Liver (tissue), 8 donors: ENCODE measurements at regions not wholly inside any gene's neighbourhood (a gene's known extent, or its start where the extent isn't known, plus 50 kb on each side); places are given as distances from the start of the nearest gene placed in this dataset.

ENCODE experiments used
- DNase-seq: peaks from one replicate; pipeline ENCODE4 v3.0.0-alpha.2; 2017; ENCODE audit warnings: low spot score
- H3K27ac ChIP-seq, 2 donors: one replicate each; pipeline ENCODE4 v1.7.0; 2013; ENCODE audit warnings: inconsistent platforms in 2 of 2, low read length in 2 of 2, control low read depth in 1 of 2, low read depth in 1 of 2, mild to moderate bottlenecking in 1 of 2
- H3K27me3 ChIP-seq, 4 donors: one replicate each; pipeline versions ENCODE4 v1.6.1 to v1.7.0; 2013; ENCODE audit warnings: low read length in 3 of 4, inconsistent platforms in 1 of 4, mild to moderate bottlenecking in 1 of 4, moderate library complexity in 1 of 4; ENCODE audit not compliant: control insufficient read depth in 4 of 4, insufficient read depth in 4 of 4
- H3K36me3 ChIP-seq, 4 donors: one replicate each; pipeline versions ENCODE4 v1.6.1 to v1.7.0; 2013; ENCODE audit warnings: low read length in 3 of 4, mild to moderate bottlenecking in 3 of 4, low read depth in 1 of 4, moderate library complexity in 1 of 4; ENCODE audit not compliant: control insufficient read depth in 4 of 4, insufficient read depth in 3 of 4
- H3K4me1 ChIP-seq, 4 donors: one replicate each; pipeline versions ENCODE4 v1.6.1 to v1.7.0; 2013; ENCODE audit warnings: low read length in 3 of 4, mild to moderate bottlenecking in 3 of 4, moderate library complexity in 1 of 4; ENCODE audit not compliant: control insufficient read depth in 4 of 4, insufficient read depth in 4 of 4
- H3K4me3 ChIP-seq, 3 donors: one replicate each; pipeline versions ENCODE4 v1.6.1 to v1.7.0; 2013; ENCODE audit warnings: low read length in 3 of 3, control low read depth in 1 of 3, low read depth in 1 of 3, mild to moderate bottlenecking in 1 of 3
- H3K9ac ChIP-seq, 2 donors: one replicate each; pipeline ENCODE4 v1.7.0; 2013; ENCODE audit warnings: low read length in 2 of 2, mild to moderate bottlenecking in 2 of 2, moderate library complexity in 2 of 2, control low read depth in 1 of 2, low read depth in 1 of 2
- H3K9me3 ChIP-seq, 4 donors: one replicate each; pipeline versions ENCODE4 v1.6.1 to v1.7.0; 2013; ENCODE audit warnings: low read length in 3 of 4; ENCODE audit not compliant: control insufficient read depth in 4 of 4
- EGR1 ChIP-seq, 2 donors: IDR thresholded peaks; 2 replicates each; pipeline ENCODE4 v1.6.1; 2016 to 2018; ENCODE audit warnings: antibody characterized with exemption in 2 of 2, low read depth in 2 of 2
- FOXA1 ChIP-seq: IDR thresholded peaks from 2 replicates; pipeline ENCODE4 v1.6.1; 2016; ENCODE audit warnings: antibody characterized with exemption
- GABPA ChIP-seq, 2 donors: IDR thresholded peaks in 1 of 2; conservative IDR thresholded peaks in 1 of 2; 2 replicates each; pipeline ENCODE4 v1.6.1; 2016; ENCODE audit warnings: antibody characterized with exemption in 2 of 2, mild to moderate bottlenecking in 1 of 2, moderate library complexity in 1 of 2
- HNF4A ChIP-seq, 2 donors: conservative IDR thresholded peaks; 2 replicates each; pipeline ENCODE4 v1.6.1; 2016; ENCODE audit warnings: antibody characterized with exemption in 2 of 2, mild to moderate bottlenecking in 2 of 2
- HNF4G ChIP-seq: IDR thresholded peaks from 2 replicates; pipeline ENCODE4 v1.6.1; 2016; ENCODE audit warnings: antibody characterized with exemption
- JUND ChIP-seq, 2 donors: IDR thresholded peaks; 2 replicates each; pipeline ENCODE4 v1.6.1; 2016; ENCODE audit warnings: antibody characterized with exemption in 2 of 2
- NR2F2 ChIP-seq: IDR thresholded peaks from 2 replicates; pipeline ENCODE4 v1.6.1; 2016; ENCODE audit warnings: antibody characterized with exemption
- RAD21 ChIP-seq, 2 donors: IDR thresholded peaks; 2 replicates each; pipeline ENCODE4 v1.6.1; 2016; ENCODE audit warnings: antibody characterized with exemption in 2 of 2, mild to moderate bottlenecking in 2 of 2
- RXRA ChIP-seq, 2 donors: IDR thresholded peaks; 2 replicates each; pipeline ENCODE4 v1.6.1; 2017 to 2018; ENCODE audit warnings: antibody characterized with exemption in 2 of 2, mild to moderate bottlenecking in 1 of 2
- SP1 ChIP-seq: IDR thresholded peaks from 2 replicates; pipeline ENCODE4 v1.6.1; 2018; ENCODE audit warnings: antibody characterized with exemption, mild to moderate bottlenecking
- TAF1 ChIP-seq: conservative IDR thresholded peaks from 2 replicates; pipeline ENCODE4 v1.6.1; 2016; ENCODE audit warnings: antibody characterized with exemption, mild to moderate bottlenecking
- YY1 ChIP-seq: IDR thresholded peaks from 2 replicates; pipeline ENCODE4 v1.6.1; 2016; ENCODE audit warnings: antibody characterized with exemption, mild to moderate bottlenecking
- WGBS: extraction: QIAGEN DNeasy Blood & Tissue Kit; methylation state at CpG from one replicate; pipeline ENCODE4 v1.1.7; 2013; 5-methylcytosine and 5-hydroxymethylcytosine counted together
- TF ChIP-seq, protein P1 (sequence below): IDR thresholded peaks from 2 replicates; pipeline ENCODE4 v1.6.1; 2016; ENCODE audit warnings: antibody characterized with exemption, mild to moderate bottlenecking
- TF ChIP-seq, protein P2 (sequence below): IDR thresholded peaks from 2 replicates; pipeline ENCODE4 v1.6.1; 2016; ENCODE audit warnings: antibody characterized with exemption
- TF ChIP-seq, protein P3 (sequence below): IDR thresholded peaks from 2 replicates; pipeline ENCODE4 v1.6.1; 2016; ENCODE audit warnings: antibody characterized with exemption
- TF ChIP-seq, protein P4 (sequence below): fragments of 150-350 bp; IDR thresholded peaks from 2 replicates; pipeline ENCODE4 v1.5.1; 2017; ENCODE audit warnings: improper control_type of control experiment, low read depth, low read length; ENCODE audit not compliant: missing input control
- donor health status: healthy.
- donor health status: healthy.
- donor health status: healthy.
- donor health status: healthy.
- donor health status: healthy.

DNA sequence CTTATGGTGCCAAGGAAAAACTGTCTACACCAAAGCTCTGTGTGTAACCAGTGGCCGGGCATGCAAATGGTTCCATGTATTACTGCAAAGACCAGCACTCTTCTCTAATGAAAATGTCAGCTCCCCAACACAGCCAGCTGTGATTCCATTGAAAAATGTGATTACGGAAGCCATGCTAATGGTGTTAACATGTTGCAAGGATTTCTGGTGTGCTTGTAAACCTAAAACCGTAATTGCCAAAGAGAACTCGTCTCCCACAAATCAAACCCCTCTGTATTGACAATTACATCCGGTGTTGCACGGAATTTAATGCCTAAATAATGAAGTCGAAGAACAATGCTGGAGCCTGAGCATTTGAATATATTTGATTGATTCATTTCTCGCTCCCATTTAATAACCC, 351.7 kb downstream of the NPIPA8 start:
- H3K4me1 ChIP-seq = peaks cover 0 to 4% (median 2%) of the 10 kb centered on the region in 4 donors
- H3K27ac ChIP-seq = no peak overlapping the region
- TF ChIP-seq, protein P1, sequence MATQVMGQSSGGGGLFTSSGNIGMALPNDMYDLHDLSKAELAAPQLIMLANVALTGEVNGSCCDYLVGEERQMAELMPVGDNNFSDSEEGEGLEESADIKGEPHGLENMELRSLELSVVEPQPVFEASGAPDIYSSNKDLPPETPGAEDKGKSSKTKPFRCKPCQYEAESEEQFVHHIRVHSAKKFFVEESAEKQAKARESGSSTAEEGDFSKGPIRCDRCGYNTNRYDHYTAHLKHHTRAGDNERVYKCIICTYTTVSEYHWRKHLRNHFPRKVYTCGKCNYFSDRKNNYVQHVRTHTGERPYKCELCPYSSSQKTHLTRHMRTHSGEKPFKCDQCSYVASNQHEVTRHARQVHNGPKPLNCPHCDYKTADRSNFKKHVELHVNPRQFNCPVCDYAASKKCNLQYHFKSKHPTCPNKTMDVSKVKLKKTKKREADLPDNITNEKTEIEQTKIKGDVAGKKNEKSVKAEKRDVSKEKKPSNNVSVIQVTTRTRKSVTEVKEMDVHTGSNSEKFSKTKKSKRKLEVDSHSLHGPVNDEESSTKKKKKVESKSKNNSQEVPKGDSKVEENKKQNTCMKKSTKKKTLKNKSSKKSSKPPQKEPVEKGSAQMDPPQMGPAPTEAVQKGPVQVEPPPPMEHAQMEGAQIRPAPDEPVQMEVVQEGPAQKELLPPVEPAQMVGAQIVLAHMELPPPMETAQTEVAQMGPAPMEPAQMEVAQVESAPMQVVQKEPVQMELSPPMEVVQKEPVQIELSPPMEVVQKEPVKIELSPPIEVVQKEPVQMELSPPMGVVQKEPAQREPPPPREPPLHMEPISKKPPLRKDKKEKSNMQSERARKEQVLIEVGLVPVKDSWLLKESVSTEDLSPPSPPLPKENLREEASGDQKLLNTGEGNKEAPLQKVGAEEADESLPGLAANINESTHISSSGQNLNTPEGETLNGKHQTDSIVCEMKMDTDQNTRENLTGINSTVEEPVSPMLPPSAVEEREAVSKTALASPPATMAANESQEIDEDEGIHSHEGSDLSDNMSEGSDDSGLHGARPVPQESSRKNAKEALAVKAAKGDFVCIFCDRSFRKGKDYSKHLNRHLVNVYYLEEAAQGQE = no peak
- TF ChIP-seq HNF4G (no peak), GABPA (IDR thresholded peaks at IDR 0.05 in 1 of 2, conservative IDR thresholded peaks at IDR 0.05 in 1 of 2) (no peak), FOXA1 (no peak), HNF4A (conservative IDR thresholded peaks at IDR 0.05) (no peak), JUND (IDR thresholded peaks at IDR 0.05) (no peak)
- TF ChIP-seq, protein P2, sequence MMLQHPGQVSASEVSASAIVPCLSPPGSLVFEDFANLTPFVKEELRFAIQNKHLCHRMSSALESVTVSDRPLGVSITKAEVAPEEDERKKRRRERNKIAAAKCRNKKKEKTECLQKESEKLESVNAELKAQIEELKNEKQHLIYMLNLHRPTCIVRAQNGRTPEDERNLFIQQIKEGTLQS = no peak
- H3K27me3 ChIP-seq = no peaks in the 10 kb centered on the region
- H3K9me3 ChIP-seq = no peaks in the 10 kb centered on the region
- H3K4me3 ChIP-seq = no peak overlapping the region
- DNase-seq = no peak
- WGBS = 90% methylated on average over 8 of the region's 8 CpGs
- no peaks in the 10 kb centered on the region for H3K36me3 ChIP-seq
- no peak overlapping the region for H3K9ac ChIP-seq

DNA sequence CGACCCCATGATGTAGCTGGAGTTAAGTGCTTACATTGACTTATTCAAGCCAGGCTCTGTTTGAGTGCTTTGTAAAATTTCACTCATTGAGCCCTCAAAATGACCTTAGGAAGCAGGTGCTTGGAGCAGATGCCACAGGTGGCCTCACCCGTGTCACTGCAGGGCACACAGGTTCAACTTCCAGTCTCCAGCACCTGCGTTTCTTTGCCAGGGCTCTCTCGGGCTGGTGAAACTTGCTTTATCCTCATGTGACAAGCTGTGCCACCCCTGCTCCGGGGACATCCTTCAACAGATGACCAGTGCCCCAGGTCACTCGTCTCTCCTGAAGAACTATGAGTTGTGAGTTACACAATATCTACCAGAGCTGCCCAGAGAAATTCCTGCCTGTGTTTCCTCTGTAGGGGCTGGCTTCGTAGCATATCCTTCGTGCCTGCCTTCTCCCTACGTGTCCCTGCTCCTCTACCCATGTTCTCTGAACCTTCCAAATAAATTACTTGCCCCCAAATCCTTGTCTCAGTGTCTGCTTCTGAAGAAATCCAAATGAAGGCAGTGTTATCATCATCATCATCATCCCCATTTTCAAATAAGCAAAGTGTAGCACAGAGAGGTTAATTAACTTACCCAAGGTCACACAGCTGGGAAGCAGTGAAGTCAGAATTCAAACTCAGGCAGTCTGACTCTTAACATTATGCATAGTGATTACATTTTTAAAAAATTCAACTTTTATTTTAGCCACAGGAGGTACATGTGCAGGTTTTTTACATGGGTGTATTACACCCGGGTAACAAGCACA, 352.5 kb downstream of the NPIPA8 start:
- Histone ChIP-seq H3K27ac (no peak overlapping the region), H3K4me1 (peaks cover 0 to 4% (median 2%) of the 10 kb centered on the region in 4 donors), H3K9me3 (no peaks in the 10 kb centered on the region), H3K4me3 (no peak overlapping the region), H3K36me3 (no peaks in the 10 kb centered on the region), H3K9ac (no peak overlapping the region), H3K27me3 (no peaks in the 10 kb centered on the region)
- TF ChIP-seq, protein P3, sequence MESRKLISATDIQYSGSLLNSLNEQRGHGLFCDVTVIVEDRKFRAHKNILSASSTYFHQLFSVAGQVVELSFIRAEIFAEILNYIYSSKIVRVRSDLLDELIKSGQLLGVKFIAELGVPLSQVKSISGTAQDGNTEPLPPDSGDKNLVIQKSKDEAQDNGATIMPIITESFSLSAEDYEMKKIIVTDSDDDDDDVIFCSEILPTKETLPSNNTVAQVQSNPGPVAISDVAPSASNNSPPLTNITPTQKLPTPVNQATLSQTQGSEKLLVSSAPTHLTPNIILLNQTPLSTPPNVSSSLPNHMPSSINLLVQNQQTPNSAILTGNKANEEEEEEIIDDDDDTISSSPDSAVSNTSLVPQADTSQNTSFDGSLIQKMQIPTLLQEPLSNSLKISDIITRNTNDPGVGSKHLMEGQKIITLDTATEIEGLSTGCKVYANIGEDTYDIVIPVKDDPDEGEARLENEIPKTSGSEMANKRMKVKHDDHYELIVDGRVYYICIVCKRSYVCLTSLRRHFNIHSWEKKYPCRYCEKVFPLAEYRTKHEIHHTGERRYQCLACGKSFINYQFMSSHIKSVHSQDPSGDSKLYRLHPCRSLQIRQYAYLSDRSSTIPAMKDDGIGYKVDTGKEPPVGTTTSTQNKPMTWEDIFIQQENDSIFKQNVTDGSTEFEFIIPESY = no peak
- TF ChIP-seq NR2F2 = peak; percentile 80
- WGBS = 52% methylated on average over 10 of the region's 10 CpGs
- no peak for DNase-seq

DNA sequence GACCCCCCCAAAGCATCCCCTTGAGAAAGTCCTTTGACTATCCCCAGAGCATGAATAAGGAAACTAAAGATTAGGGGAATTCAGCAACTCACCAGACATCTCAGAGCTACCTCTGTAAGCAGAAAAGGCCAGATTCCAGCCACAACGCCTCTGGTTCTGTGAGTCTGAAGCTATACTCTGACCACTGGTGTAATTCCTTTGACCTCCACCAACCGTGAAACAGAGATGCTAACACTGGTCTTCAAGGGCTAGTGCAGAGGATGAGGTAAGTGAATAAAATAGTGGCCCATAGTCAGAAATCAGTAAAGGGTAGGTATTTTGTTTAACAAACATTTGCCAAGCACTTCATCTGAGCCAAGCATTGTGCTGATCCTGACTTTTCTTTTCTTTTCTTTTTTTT, 353.4 kb downstream of the NPIPA8 start:
- no peak for DNase-seq
- Histone ChIP-seq H3K9me3 (no peaks in the 10 kb centered on the region), H3K36me3 (no peaks in the 10 kb centered on the region), H3K27ac (no peak overlapping the region), H3K9ac (no peak overlapping the region), H3K27me3 (no peaks in the 10 kb centered on the region), H3K4me3 (no peak overlapping the region), H3K4me1 (peaks cover 0 to 4% (median 2%) of the 10 kb centered on the region in 4 donors)
- 82% methylated on average over 2 of the region's 2 CpGs for WGBS
- TF ChIP-seq SP1 (no peak), NR2F2 (no peak), YY1 (no peak), HNF4A (conservative IDR thresholded peaks at IDR 0.05) (no peak), RAD21 (IDR thresholded peaks at IDR 0.05) (no peak), JUND (IDR thresholded peaks at IDR 0.05) (no peak), TAF1 (no peak), HNF4G (no peak), RXRA (IDR thresholded peaks at IDR 0.05) (no peak), GABPA (IDR thresholded peaks at IDR 0.05 in 1 of 2, conservative IDR thresholded peaks at IDR 0.05 in 1 of 2) (no peak), EGR1 (IDR thresholded peaks at IDR 0.05; ENCODE audit: low read depth in 2 of 2) (no peak)
- TF ChIP-seq, protein P1 = no peak
- TF ChIP-seq, protein P4, sequence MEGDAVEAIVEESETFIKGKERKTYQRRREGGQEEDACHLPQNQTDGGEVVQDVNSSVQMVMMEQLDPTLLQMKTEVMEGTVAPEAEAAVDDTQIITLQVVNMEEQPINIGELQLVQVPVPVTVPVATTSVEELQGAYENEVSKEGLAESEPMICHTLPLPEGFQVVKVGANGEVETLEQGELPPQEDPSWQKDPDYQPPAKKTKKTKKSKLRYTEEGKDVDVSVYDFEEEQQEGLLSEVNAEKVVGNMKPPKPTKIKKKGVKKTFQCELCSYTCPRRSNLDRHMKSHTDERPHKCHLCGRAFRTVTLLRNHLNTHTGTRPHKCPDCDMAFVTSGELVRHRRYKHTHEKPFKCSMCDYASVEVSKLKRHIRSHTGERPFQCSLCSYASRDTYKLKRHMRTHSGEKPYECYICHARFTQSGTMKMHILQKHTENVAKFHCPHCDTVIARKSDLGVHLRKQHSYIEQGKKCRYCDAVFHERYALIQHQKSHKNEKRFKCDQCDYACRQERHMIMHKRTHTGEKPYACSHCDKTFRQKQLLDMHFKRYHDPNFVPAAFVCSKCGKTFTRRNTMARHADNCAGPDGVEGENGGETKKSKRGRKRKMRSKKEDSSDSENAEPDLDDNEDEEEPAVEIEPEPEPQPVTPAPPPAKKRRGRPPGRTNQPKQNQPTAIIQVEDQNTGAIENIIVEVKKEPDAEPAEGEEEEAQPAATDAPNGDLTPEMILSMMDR = no peak
